IMR-90 (cell line): ENCODE measurements at regions not wholly inside any gene's neighbourhood (a gene's known extent, or its start where the extent isn't known, plus 50 kb on each side); places are given as distances from the start of the nearest gene placed in this dataset.

Experiments
- ATAC-seq: fragments of 200-7000 bp; cut with Tn5 transposase; 2 replicates; pipeline ENCODE4 v1.9.1; 2020; ENCODE audit warnings: low read depth, mild to moderate bottlenecking, moderate library complexity
- BruUV-seq: library from RNA; stranded (reverse); fragments of 400-500 nt; replicated peaks from 2 replicates; lab custom pipeline; 2021; lab: Mats Ljungman, UMichigan
- CTCF ChIA-PET: fragments of 300-600 bp; formaldehyde crosslinking; extraction: SDS; loops from one replicate; lab custom pipeline; 2021; ENCODE audit warnings: antibody characterized with exemption; lab: Yijun Ruan, JAX
- POLR2A ChIA-PET: fragments of 300-600 bp; sonication (Branson Sonifier 250); formaldehyde crosslinking; loops from one replicate; lab custom pipeline; 2022; ENCODE audit warnings: antibody characterized with exemption; ENCODE audit not compliant: unreplicated experiment; lab: Charles Lee
- DNase-seq: peaks from one replicate; pipeline ENCODE4 v3.0.0; 2013
- H2AFZ ChIP-seq: replicated peaks from 2 replicates; pipeline ENCODE3; 2013; ENCODE audit warnings: low read length, mild to moderate bottlenecking; ENCODE audit not compliant: poor library complexity
- H2AK5ac ChIP-seq: 2 replicates; pipeline ENCODE4 v1.6.1; 2013; ENCODE audit warnings: low read depth, low read length, inconsistent platforms
- H2AK9ac ChIP-seq: replicated peaks from 2 replicates; pipeline ENCODE3; 2013; ENCODE audit warnings: mild to moderate bottlenecking, low read depth, low read length, moderate library complexity; ENCODE audit not compliant: poor library complexity
- H2BK120ac ChIP-seq: 2 replicates; pipeline ENCODE4 v1.6.1; 2013; ENCODE audit warnings: low read depth, low read length, inconsistent platforms
- H2BK15ac ChIP-seq: 3 replicates; pipeline ENCODE4 v1.6.1; 2013; ENCODE audit warnings: low read depth, low read length, inconsistent platforms
- H2BK20ac ChIP-seq: 2 replicates; pipeline ENCODE4 v1.6.1; 2013; ENCODE audit warnings: low read depth, mild to moderate bottlenecking, inconsistent platforms, low read length, moderate library complexity
- H2BK5ac ChIP-seq: 2 replicates; pipeline ENCODE4 v1.6.1; 2013; ENCODE audit warnings: mild to moderate bottlenecking, low read depth, low read length, inconsistent platforms; ENCODE audit not compliant: poor library complexity, severe bottlenecking
- H3K14ac ChIP-seq: replicated peaks from 2 replicates; pipeline ENCODE4 v1.6.1; 2013; ENCODE audit warnings: low read depth, low read length, inconsistent platforms
- H3K18ac ChIP-seq: 2 replicates; pipeline ENCODE4 v1.6.1; 2013; ENCODE audit warnings: low read depth, low read length, control low read depth
- H3K23ac ChIP-seq: 2 replicates; pipeline ENCODE4 v1.6.1; 2013; ENCODE audit warnings: low read depth, low read length, inconsistent platforms
- H3K27ac ChIP-seq: 2 replicates; pipeline ENCODE4 v1.5.1; 2013; ENCODE audit warnings: mild to moderate bottlenecking, control low read depth, low read length; ENCODE audit not compliant: insufficient read depth
- H3K27me3 ChIP-seq: 2 replicates; pipeline ENCODE4 v1.6.1; 2013; ENCODE audit warnings: low read length; ENCODE audit not compliant: control insufficient read depth, insufficient read depth
- H3K36me3 ChIP-seq: 2 replicates; pipeline ENCODE4 v1.6.1; 2013; ENCODE audit warnings: low read length, mixed read lengths; ENCODE audit not compliant: control insufficient read depth, insufficient read depth
- H3K4ac ChIP-seq: 2 replicates; pipeline ENCODE4 v1.6.1; 2013; ENCODE audit warnings: low read depth, low read length, inconsistent platforms
- H3K4me1 ChIP-seq: 2 replicates; pipeline ENCODE4 v1.6.1; 2013; ENCODE audit warnings: low read length, mixed read lengths; ENCODE audit not compliant: control insufficient read depth, insufficient read depth
- H3K4me2 ChIP-seq: 2 replicates; pipeline ENCODE4 v1.6.1; 2013; ENCODE audit warnings: low read depth, mild to moderate bottlenecking, control low read depth, low read length, moderate library complexity
- H3K4me3 ChIP-seq: 2 replicates; pipeline ENCODE4 v1.5.1; 2013; ENCODE audit warnings: low read depth, mild to moderate bottlenecking, control low read depth, low read length, moderate library complexity; ENCODE audit not compliant: insufficient read depth
- H3K56ac ChIP-seq: 2 replicates; pipeline ENCODE4 v1.6.1; 2013; ENCODE audit warnings: low read length, inconsistent platforms; ENCODE audit not compliant: insufficient read depth; ENCODE audit errors: extremely low read depth
- H3K79me1 ChIP-seq, 2 experiments: 2 replicates each; pipeline ENCODE4 v1.6.1; 2013; ENCODE audit warnings: low read length in 2 of 2, inconsistent platforms in 1 of 2, low read depth in 1 of 2
- H3K9ac ChIP-seq: 2 replicates; pipeline ENCODE4 v1.6.1; 2013; ENCODE audit warnings: low read depth, low read length, control low read depth
- H3K9me1 ChIP-seq: 2 replicates; pipeline ENCODE4 v1.6.1; 2013; ENCODE audit warnings: low read length, inconsistent platforms; ENCODE audit not compliant: insufficient read depth
- H3K9me3 ChIP-seq: 2 replicates; pipeline ENCODE4 v1.6.1; 2013; ENCODE audit warnings: low read length; ENCODE audit not compliant: control insufficient read depth, insufficient read depth
- H4K20me1 ChIP-seq: 2 replicates; pipeline ENCODE4 v1.6.1; 2013; ENCODE audit warnings: low read length, inconsistent platforms; ENCODE audit not compliant: insufficient read depth
- H4K5ac ChIP-seq: 2 replicates; pipeline ENCODE4 v1.6.1; 2013; ENCODE audit warnings: mild to moderate bottlenecking, low read depth, low read length, control low read depth
- H4K8ac ChIP-seq, 2 experiments: 2 replicates each; pipeline ENCODE4 v1.6.1; 2013; ENCODE audit warnings: low read depth in 2 of 2, low read length in 2 of 2, control low read depth in 1 of 2, inconsistent platforms in 1 of 2
- H4K91ac ChIP-seq: 2 replicates; pipeline ENCODE4 v1.6.1; 2013; ENCODE audit warnings: low read depth, low read length, inconsistent platforms; ENCODE audit not compliant: insufficient read depth
- BHLHE40 ChIP-seq: fragments of 150-350 bp; IDR thresholded peaks from 2 replicates; pipeline ENCODE4 v1.6.1; 2016; ENCODE audit warnings: mild to moderate bottlenecking, low read depth, low read length
- CEBPB ChIP-seq: IDR thresholded peaks from 2 replicates; pipeline ENCODE4 v1.6.1; 2012; ENCODE audit warnings: low read depth, low read length, improper control_type of control experiment
- CHD1 ChIP-seq: IDR thresholded peaks from 2 replicates; pipeline ENCODE4 v1.6.1; 2012; ENCODE audit warnings: low read depth, low read length, improper control_type of control experiment
- CTCF ChIP-seq: conservative IDR thresholded peaks from 2 replicates; pipeline ENCODE4 v1.5.1; 2012; ENCODE audit warnings: mild to moderate bottlenecking, low read depth, low read length, improper control_type of control experiment
- FOS ChIP-seq: fragments of 150-350 bp; IDR thresholded peaks from 2 replicates; pipeline ENCODE4 v1.6.1; 2016; ENCODE audit warnings: low read depth, low read length
- MAFK ChIP-seq: IDR thresholded peaks from 2 replicates; pipeline ENCODE4 v1.6.1; 2012; ENCODE audit warnings: low read depth, low read length, improper control_type of control experiment
- MAZ ChIP-seq: IDR thresholded peaks from 2 replicates; pipeline ENCODE4 v1.6.1; 2012; ENCODE audit warnings: low read depth, mild to moderate bottlenecking, low read length, improper control_type of control experiment, moderate library complexity, borderline replicate concordance
- MXI1 ChIP-seq: IDR thresholded peaks from 2 replicates; pipeline ENCODE4 v1.6.1; 2012; ENCODE audit warnings: low read depth, mild to moderate bottlenecking, low read length, moderate library complexity, borderline replicate concordance
- NFE2L2 ChIP-seq: fragments of 150-350 bp; IDR thresholded peaks from 2 replicates; pipeline ENCODE4 v1.6.1; 2016; ENCODE audit warnings: low read depth, mild to moderate bottlenecking, low read length
- POLR2A ChIP-seq: IDR thresholded peaks from 2 replicates; pipeline ENCODE4 v1.6.1; 2012; ENCODE audit warnings: mild to moderate bottlenecking, low read depth, low read length
- RAD21 ChIP-seq: IDR thresholded peaks from 2 replicates; pipeline ENCODE4 v1.6.1; 2012; ENCODE audit warnings: low read length, improper control_type of control experiment
- RCOR1 ChIP-seq: IDR thresholded peaks from 2 replicates; pipeline ENCODE4 v1.6.1; 2012; ENCODE audit warnings: mild to moderate bottlenecking, low read length, improper control_type of control experiment; ENCODE audit not compliant: insufficient replicate concordance
- SMC3 ChIP-seq: fragments of 150-350 bp; IDR thresholded peaks from 2 replicates; pipeline ENCODE4 v1.6.1; 2016; ENCODE audit warnings: low read depth, mild to moderate bottlenecking, antibody characterized with exemption, low read length, moderate library complexity
- USF2 ChIP-seq: fragments of 150-350 bp; IDR thresholded peaks from 2 replicates; pipeline ENCODE4 v1.6.1; 2017; ENCODE audit warnings: mild to moderate bottlenecking, antibody characterized with exemption, low read length, low read depth
- whole genome bisulfite sequencing, 2 experiments: methylation state at CpG; one replicate each; pipeline versions ENCODE4 v1.1.5 to v1.1.7; 2013; ENCODE audit warnings: missing lambda C conversion rate in 2 of 2; ENCODE audit not compliant: insufficient read length in 1 of 2; ENCODE audit errors: extremely low coverage in 2 of 2; 5-methylcytosine and 5-hydroxymethylcytosine counted together
- dilution Hi-C: fragments of 300-500 bp; cut with HindIII; formaldehyde crosslinking; loops from one replicate; pipeline ENCODE4 v1.14.3; 2018; ENCODE audit warnings: low sequenced_read_pairs; ENCODE audit not compliant: unreplicated experiment
- in situ Hi-C: fragments of 300-500 bp; cut with MboI; formaldehyde crosslinking; loops from 3 replicates; pipeline ENCODE4 v1.14.3; 2019; ENCODE audit warnings: low sequenced_read_pairs, inconsistent platforms, mixed read lengths
- intact Hi-C: fragments of 100-400 bp; cut with micrococcal nuclease; formaldehyde crosslinking; loops from 2 replicates; pipeline ENCODE4 v1.10.0; 2022
- TF ChIP-seq, protein P1 (sequence below): fragments of 150-350 bp; IDR thresholded peaks from 2 replicates; pipeline ENCODE4 v1.6.1; 2016; ENCODE audit warnings: low read depth, mild to moderate bottlenecking, low read length, moderate library complexity, borderline replicate concordance

DNA sequence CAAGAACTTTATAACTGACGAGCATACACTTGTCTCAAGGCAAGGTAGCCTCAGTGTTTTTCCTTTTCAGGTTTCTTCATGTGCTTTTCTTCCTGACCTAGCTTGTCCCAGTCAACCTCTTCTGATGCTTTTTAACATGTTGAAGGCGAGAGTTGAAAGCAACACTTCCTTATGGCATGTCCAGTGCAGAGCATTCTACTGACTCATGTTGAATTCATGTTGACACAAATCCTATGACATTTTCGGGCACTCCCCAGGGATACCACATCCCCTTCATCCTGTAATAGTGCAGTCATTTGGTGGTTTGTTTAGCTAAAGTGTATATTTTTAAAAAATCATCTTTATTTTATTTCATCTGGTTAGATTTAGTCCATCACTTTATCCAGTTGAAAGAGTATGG, 75.9 kb upstream of the CBLB start:
- no peaks in the 10 kb centered on the region for H3K36me3 ChIP-seq
- no peaks in the 10 kb centered on the region for H3K9me3 ChIP-seq
- BruUV-seq, result no TSS peak
- H2BK15ac ChIP-seq, result no peak overlapping the region; the same call in 2 of the 3 replicates
- ATAC-seq, result peak; percentile 91
- in situ Hi-C loops (no loop called here), intact Hi-C loops (no loop called here), dilution Hi-C loops (no loop called here)
- peak; percentile 88 for DNase-seq
- no CpG with 5 or more reads among the region's 3 CpGs for WGBS, 2 experiments
- H3K56ac ChIP-seq, result no peak overlapping the region
- H2BK20ac ChIP-seq, result peak overlapping the region; percentile 73; the same call in 1 of the 2 replicates
- peaks cover 1% of the 10 kb centered on the region; the same call in 1 of the 2 replicates for H3K4me1 ChIP-seq
- peak overlapping the region; percentile 62 for H3K14ac ChIP-seq
- H4K91ac ChIP-seq, result peak overlapping the region; percentile 53; the same call in 1 of the 2 replicates
- H3K79me1 ChIP-seq, result no peaks in the 10 kb centered on the region
- no peak overlapping the region for H3K4me3 ChIP-seq
- TF ChIP-seq RCOR1 (no peak), POLR2A (no peak), RAD21 (no peak; the same call in 1 of the 2 replicates), MXI1 (no peak), MAZ (no peak), BHLHE40 (no peak), FOS (no peak), MAFK (no peak), CHD1 (no peak), NFE2L2 (no peak), CEBPB (no peak), CTCF (no peak), USF2 (no peak), SMC3 (no peak)
- TF ChIP-seq, protein P1, sequence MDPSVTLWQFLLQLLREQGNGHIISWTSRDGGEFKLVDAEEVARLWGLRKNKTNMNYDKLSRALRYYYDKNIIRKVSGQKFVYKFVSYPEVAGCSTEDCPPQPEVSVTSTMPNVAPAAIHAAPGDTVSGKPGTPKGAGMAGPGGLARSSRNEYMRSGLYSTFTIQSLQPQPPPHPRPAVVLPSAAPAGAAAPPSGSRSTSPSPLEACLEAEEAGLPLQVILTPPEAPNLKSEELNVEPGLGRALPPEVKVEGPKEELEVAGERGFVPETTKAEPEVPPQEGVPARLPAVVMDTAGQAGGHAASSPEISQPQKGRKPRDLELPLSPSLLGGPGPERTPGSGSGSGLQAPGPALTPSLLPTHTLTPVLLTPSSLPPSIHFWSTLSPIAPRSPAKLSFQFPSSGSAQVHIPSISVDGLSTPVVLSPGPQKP, result no peak
- H2AFZ ChIP-seq, result no peak overlapping the region
- no peaks in the 10 kb centered on the region for H3K9me1 ChIP-seq
- no peaks in the 10 kb centered on the region for H4K20me1 ChIP-seq
- ChIA-PET CTCF (interaction anchor here (0.6 kb wide), 2 partner anchors 14 to 1519 kb away, joined by 3 to 4 read pairs; no protein-coding TSS in a partner anchor), POLR2A (interaction anchor here (0.6 kb wide), 1 partner anchor 10 kb away, joined by 3 read pairs; no protein-coding TSS in a partner anchor)
- H3K9ac ChIP-seq, result no peak overlapping the region
- H3K27me3 ChIP-seq, result no peaks in the 10 kb centered on the region
- peak overlapping the region; percentile 53; the same call in 1 of the 2 replicates for H3K4me2 ChIP-seq
- H3K27ac ChIP-seq, result no peak overlapping the region
- H3K4ac ChIP-seq, result peak overlapping the region; percentile 51; the same call in 1 of the 2 replicates
- peak overlapping the region; percentile 33; the same call in 1 of the 2 replicates for H2BK120ac ChIP-seq
- H2AK5ac ChIP-seq, result no peak overlapping the region
- peak overlapping the region in 1 of 2 experiments; percentile 73; a peak in 2 of 4 replicates for H4K8ac ChIP-seq
- H2AK9ac ChIP-seq, result peak overlapping the region; percentile 1
- H3K23ac ChIP-seq, result peak overlapping the region; percentile 32; the same call in 1 of the 2 replicates
- peak overlapping the region; percentile 91; the same call in 1 of the 2 replicates for H3K18ac ChIP-seq
- no peak overlapping the region; the same call in 1 of the 2 replicates for H4K5ac ChIP-seq
- peak overlapping the region; percentile 67 for H2BK5ac ChIP-seq
